ENCODE measurements at regions not wholly inside any gene's neighbourhood (a gene's known extent, or its start where the extent isn't known, plus 50 kb on each side); places are given as distances from the start of the nearest gene placed in this dataset.

DNA sequence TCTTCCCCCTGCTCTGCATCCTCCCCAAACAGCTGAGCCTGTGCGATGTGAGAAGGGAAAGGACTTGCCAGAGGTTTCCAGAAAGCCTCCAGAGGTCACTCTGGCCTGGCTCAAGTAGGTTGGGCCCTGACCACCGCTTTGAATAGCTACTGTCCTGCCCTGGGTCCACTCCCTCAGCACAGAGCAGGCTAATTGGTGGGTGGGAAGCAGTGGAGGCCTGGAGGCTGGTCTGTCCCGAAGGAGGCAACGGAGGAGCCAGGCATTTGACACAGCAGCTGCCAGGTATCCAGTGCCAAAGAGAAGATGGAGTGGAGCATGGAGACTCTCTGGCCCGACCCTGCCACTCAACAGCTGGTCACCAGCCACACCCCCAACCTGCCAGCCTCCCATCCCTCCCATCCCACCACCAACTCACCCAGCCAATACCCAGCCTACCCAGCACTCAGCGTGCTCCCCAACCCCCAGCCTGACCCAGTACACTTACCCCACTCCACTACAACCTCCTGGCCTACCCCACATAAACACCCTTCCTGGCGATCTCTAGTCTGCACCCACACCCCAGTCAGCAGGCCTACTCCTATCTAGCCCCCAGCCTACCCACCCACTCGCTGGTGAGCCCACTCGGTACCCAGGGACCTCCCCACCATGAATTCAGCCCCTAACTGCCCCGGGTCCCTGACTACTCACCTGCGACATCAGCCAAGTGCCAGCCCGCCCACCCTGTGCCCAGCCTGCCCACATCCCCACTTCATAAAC is 64.6 kb upstream of the COL13A1 start:
- no peaks in the 10 kb centered on the region for H3K9me3 Mint-ChIP-seq
- no peak for ATAC-seq
- H3K27me3 Mint-ChIP-seq (ENCODE audit: low read depth in 2 of 2), result no peaks in the 10 kb centered on the region
- H3K4me1 ChIP-seq (ENCODE audit: control insufficient read depth, insufficient read depth, low read length), result peaks cover 4% of the 10 kb centered on the region
- WGBS (ENCODE audit: insufficient coverage), result 88% methylated on average over 12 of the region's 12 CpGs
- no peak overlapping the region for H3K27ac ChIP-seq (ENCODE audit: low read length)
- no peaks in the 10 kb centered on the region for H3K27me3 ChIP-seq (ENCODE audit: control insufficient read depth, insufficient read depth, low read length)
- H3K36me3 ChIP-seq (ENCODE audit: control insufficient read depth, insufficient read depth, low read length), result no peaks in the 10 kb centered on the region
- no peaks in the 10 kb centered on the region for H3K36me3 Mint-ChIP-seq
- H3K27ac Mint-ChIP-seq, result no peak overlapping the region
- H3K4me3 Mint-ChIP-seq, result no peak overlapping the region
- no peak overlapping the region for H3K4me3 ChIP-seq (ENCODE audit: low read length)
- H3K9me3 ChIP-seq (ENCODE audit: control insufficient read depth, insufficient read depth, low read length), result no peaks in the 10 kb centered on the region
- DNase-seq, result no peak
- H3K4me1 Mint-ChIP-seq, result peaks cover 10% of the 10 kb centered on the region in 2 donors
- intact Hi-C loops (cut with micrococcal nuclease), result no loop called here
- TF ChIP-seq, protein P1, sequence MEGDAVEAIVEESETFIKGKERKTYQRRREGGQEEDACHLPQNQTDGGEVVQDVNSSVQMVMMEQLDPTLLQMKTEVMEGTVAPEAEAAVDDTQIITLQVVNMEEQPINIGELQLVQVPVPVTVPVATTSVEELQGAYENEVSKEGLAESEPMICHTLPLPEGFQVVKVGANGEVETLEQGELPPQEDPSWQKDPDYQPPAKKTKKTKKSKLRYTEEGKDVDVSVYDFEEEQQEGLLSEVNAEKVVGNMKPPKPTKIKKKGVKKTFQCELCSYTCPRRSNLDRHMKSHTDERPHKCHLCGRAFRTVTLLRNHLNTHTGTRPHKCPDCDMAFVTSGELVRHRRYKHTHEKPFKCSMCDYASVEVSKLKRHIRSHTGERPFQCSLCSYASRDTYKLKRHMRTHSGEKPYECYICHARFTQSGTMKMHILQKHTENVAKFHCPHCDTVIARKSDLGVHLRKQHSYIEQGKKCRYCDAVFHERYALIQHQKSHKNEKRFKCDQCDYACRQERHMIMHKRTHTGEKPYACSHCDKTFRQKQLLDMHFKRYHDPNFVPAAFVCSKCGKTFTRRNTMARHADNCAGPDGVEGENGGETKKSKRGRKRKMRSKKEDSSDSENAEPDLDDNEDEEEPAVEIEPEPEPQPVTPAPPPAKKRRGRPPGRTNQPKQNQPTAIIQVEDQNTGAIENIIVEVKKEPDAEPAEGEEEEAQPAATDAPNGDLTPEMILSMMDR (IDR thresholded peaks at IDR 0.05), result no peak

DNA sequence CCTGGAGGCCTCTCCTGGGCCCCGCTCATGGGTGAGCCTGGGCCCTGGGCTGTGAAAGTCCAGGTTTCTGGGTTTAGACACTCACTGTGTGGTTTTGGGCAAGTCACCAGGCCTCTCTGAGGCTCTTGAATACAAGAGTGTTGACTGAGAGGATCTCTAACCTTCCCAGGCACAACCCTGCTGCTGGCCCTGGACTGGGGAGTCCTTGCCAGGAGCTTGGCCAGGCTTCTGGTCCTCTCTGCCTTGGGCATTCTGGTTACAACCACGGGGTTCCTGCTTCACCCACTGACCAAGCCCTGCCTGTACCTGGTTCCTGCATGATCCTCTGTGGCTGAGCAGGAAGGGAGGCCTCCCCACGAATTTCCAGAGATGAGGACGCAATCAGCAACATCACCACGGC is 63.6 kb upstream of the COL13A1 start:
- H3K27me3 ChIP-seq (ENCODE audit: control insufficient read depth, insufficient read depth, low read length), result no peaks in the 10 kb centered on the region
- ATAC-seq (no peak), DNase-seq (no peak)
- H3K4me3 ChIP-seq (ENCODE audit: low read length), result no peak overlapping the region
- Mint-ChIP-seq H3K36me3 (no peaks in the 10 kb centered on the region), H3K27me3 (ENCODE audit: low read depth in 2 of 2) (no peaks in the 10 kb centered on the region), H3K4me1 (peaks cover 10 to 13% of the 10 kb centered on the region in 2 donors), H3K9me3 (no peaks in the 10 kb centered on the region), H3K4me3 (no peak overlapping the region), H3K27ac (no peak overlapping the region)
- H3K27ac ChIP-seq (ENCODE audit: low read length), result no peak overlapping the region
- no peaks in the 10 kb centered on the region for H3K9me3 ChIP-seq (ENCODE audit: control insufficient read depth, insufficient read depth, low read length)
- intact Hi-C loops (cut with micrococcal nuclease), result no loop called here
- H3K4me1 ChIP-seq (ENCODE audit: control insufficient read depth, insufficient read depth, low read length), result peaks cover 4% of the 10 kb centered on the region
- WGBS (ENCODE audit: insufficient coverage), result 65% methylated on average over 5 of the region's 5 CpGs
- H3K36me3 ChIP-seq (ENCODE audit: control insufficient read depth, insufficient read depth, low read length), result no peaks in the 10 kb centered on the region
- TF ChIP-seq, protein P1 (IDR thresholded peaks at IDR 0.05), result no peak

DNA sequence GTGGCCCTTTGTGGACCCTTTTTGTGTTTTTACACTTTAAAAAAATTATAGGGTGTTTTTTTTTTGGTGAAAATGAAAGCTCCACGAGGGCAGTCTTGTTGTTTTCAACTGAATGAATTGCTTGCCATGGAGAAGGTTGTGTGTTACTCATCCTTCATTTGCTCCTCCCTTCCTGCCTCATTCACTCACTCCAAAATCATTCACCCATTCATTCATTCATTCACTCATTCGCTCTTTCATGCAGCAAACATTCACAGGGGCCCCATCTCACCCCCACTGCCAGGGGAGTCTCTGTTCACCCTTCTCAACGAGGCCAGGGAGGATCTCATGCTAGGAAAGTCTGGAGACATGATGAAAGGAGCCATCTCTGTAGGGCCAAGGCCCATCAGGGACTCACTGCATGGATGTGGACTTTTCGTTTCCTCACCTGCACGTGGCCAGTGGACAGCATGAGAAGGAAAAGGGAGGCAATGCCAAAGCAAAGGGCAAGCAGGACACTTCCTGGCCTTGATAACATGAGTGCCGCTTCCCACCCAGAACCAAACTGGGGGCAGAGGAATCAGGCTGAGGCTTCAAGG is 62.8 kb upstream of the COL13A1 start:
- Histone ChIP-seq H3K9me3 (ENCODE audit: control insufficient read depth, insufficient read depth, low read length) (no peaks in the 10 kb centered on the region), H3K4me3 (ENCODE audit: low read length) (no peak overlapping the region), H3K4me1 (ENCODE audit: control insufficient read depth, insufficient read depth, low read length) (peaks cover 4% of the 10 kb centered on the region), H3K36me3 (ENCODE audit: control insufficient read depth, insufficient read depth, low read length) (no peaks in the 10 kb centered on the region), H3K27me3 (ENCODE audit: control insufficient read depth, insufficient read depth, low read length) (no peaks in the 10 kb centered on the region), H3K27ac (ENCODE audit: low read length) (no peak overlapping the region)
- WGBS (ENCODE audit: insufficient coverage), result 73% methylated on average over 6 of the region's 6 CpGs
- no peak overlapping the region for H3K4me3 Mint-ChIP-seq
- H3K4me1 Mint-ChIP-seq, result peaks cover 10 to 15% of the 10 kb centered on the region in 2 donors
- no peak for ATAC-seq
- TF ChIP-seq, protein P1 (IDR thresholded peaks at IDR 0.05), result no peak
- intact Hi-C loops (cut with micrococcal nuclease), result no loop called here
- H3K27me3 Mint-ChIP-seq (ENCODE audit: low read depth in 2 of 2), result no peaks in the 10 kb centered on the region
- no peaks in the 10 kb centered on the region for H3K9me3 Mint-ChIP-seq
- DNase-seq, result no peak
- H3K27ac Mint-ChIP-seq, result no peak overlapping the region
- H3K36me3 Mint-ChIP-seq, result no peaks in the 10 kb centered on the region
